ENCODE measurements at regions not wholly inside any gene's neighbourhood (a gene's known extent, or its start where the extent isn't known, plus 50 kb on each side); places are given as distances from the start of the nearest gene placed in this dataset.

DNA sequence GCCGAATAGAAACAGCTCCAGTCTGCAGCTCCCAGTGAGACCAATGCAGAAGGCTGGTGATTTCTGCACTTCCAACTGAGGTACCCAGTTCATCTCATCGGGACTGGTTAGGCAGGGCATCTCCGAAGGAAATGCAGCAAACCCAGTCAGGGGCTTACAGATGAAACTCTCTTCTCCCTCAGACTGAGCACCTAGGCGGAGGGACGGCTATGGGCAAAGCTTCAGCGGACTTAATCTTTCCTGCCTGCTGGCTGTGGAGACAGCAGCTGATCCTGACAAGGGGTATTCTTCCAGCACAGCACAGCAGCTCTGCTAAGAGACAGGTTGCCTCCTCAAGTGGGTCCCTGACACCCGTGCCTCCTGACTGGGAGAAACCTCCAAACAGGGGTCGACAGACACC, 330.9 kb downstream of the DNAH5 start (continued):
- TF ChIP-seq ZNF462 (CRISPR knock-in tag; IDR thresholded peaks at IDR 0.05) (no peak), STAT1 (IDR thresholded peaks at IDR 0.05; ENCODE audit: unreplicated experiment) (no peak)

DNA sequence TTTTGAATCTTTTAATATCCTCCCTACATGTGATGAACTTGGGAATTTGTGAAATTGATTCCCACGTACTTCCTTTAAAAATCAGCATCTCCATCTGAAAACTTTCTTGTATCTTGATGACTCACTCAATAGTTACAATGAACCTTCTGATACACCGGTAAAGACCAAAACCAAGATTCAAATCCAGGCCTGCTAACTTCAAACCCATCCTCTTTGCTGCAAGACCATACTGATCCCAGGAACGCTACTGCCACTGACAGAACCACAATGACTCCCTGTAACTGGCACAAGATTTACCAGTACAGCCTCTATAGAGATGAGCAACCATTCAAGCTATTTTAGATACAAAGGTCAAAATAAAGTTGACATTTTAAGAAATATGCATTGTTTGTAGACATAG, 332.9 kb downstream of the DNAH5 start:
- Histone ChIP-seq H3K9me2 (ENCODE audit: insufficient read depth) (peaks cover 8% of the 10 kb centered on the region; the same call in 1 of the 2 replicates), H3K27me3 (ENCODE audit: insufficient read depth) (no peaks in the 10 kb centered on the region), H3K79me2 (replicated peaks; ENCODE audit: insufficient read depth) (no peaks in the 10 kb centered on the region), H2AFZ (no peak overlapping the region), H3K4me2 (no peak overlapping the region), H3K27ac (ENCODE audit: low read depth) (no peak overlapping the region), H3F3A (replicated peaks; ENCODE audit: low read depth) (no peaks in the 10 kb centered on the region), H3K4me1 (ENCODE audit: insufficient read depth) (no peaks in the 10 kb centered on the region), H4K20me1 (replicated peaks; ENCODE audit: insufficient read depth) (no peaks in the 10 kb centered on the region), H3K4me3 (no peak overlapping the region), H3K36me3 (ENCODE audit: insufficient read depth) (no peaks in the 10 kb centered on the region)
- no peak for DNase-seq (ENCODE audit: low spot score)
- H3K4me3 Mint-ChIP-seq, result no peak overlapping the region
- H3K27ac Mint-ChIP-seq, result no peak overlapping the region
- no peaks in the 10 kb centered on the region; the same call in 2 of the 3 replicates for H3K9me3 Mint-ChIP-seq
- no peaks in the 10 kb centered on the region for H3K36me3 Mint-ChIP-seq (ENCODE audit: low read depth)
- H3K27me3 Mint-ChIP-seq (ENCODE audit: insufficient read depth, low read depth, poor library complexity), result no peaks in the 10 kb centered on the region
- ATAC-seq, result no peak
- no peak for TF ChIP-seq JUNB (IDR thresholded peaks at IDR 0.05; ENCODE audit: unreplicated experiment)
- TF ChIP-seq ZNF331 (CRISPR knock-in tag; IDR thresholded peaks at IDR 0.05; ENCODE audit: low read depth), result no peak
- TF ChIP-seq CREB1 (CRISPR knock-in tag; IDR thresholded peaks at IDR 0.05; ENCODE audit: low read depth), result no peak
- TF ChIP-seq, protein P1, sequence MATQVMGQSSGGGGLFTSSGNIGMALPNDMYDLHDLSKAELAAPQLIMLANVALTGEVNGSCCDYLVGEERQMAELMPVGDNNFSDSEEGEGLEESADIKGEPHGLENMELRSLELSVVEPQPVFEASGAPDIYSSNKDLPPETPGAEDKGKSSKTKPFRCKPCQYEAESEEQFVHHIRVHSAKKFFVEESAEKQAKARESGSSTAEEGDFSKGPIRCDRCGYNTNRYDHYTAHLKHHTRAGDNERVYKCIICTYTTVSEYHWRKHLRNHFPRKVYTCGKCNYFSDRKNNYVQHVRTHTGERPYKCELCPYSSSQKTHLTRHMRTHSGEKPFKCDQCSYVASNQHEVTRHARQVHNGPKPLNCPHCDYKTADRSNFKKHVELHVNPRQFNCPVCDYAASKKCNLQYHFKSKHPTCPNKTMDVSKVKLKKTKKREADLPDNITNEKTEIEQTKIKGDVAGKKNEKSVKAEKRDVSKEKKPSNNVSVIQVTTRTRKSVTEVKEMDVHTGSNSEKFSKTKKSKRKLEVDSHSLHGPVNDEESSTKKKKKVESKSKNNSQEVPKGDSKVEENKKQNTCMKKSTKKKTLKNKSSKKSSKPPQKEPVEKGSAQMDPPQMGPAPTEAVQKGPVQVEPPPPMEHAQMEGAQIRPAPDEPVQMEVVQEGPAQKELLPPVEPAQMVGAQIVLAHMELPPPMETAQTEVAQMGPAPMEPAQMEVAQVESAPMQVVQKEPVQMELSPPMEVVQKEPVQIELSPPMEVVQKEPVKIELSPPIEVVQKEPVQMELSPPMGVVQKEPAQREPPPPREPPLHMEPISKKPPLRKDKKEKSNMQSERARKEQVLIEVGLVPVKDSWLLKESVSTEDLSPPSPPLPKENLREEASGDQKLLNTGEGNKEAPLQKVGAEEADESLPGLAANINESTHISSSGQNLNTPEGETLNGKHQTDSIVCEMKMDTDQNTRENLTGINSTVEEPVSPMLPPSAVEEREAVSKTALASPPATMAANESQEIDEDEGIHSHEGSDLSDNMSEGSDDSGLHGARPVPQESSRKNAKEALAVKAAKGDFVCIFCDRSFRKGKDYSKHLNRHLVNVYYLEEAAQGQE (IDR thresholded peaks at IDR 0.05; ENCODE audit: unreplicated experiment), result no peak
- TF ChIP-seq STAT1 (IDR thresholded peaks at IDR 0.05; ENCODE audit: unreplicated experiment), result no peak
- no peak for TF ChIP-seq POLR2AphosphoS5 (IDR thresholded peaks at IDR 0.05; ENCODE audit: low read depth)
- no peak for TF ChIP-seq ZNF114 (CRISPR knock-in tag; IDR thresholded peaks at IDR 0.05)
- no peak for TF ChIP-seq NANOG (IDR thresholded peaks at IDR 0.05; ENCODE audit: borderline replicate concordance)
- TF ChIP-seq EZH2 (IDR thresholded peaks at IDR 0.05; ENCODE audit: low read depth, unreplicated experiment), result no peak
- no peak for TF ChIP-seq CTCF (conservative IDR thresholded peaks at IDR 0.05; ENCODE audit: low read depth in 2 of 2)
- no peaks in the 10 kb centered on the region for H3K4me1 Mint-ChIP-seq

All from GM23338 (cell line).